ENCODE measurements at regions not wholly inside any gene's neighbourhood (a gene's known extent, or its start where the extent isn't known, plus 50 kb on each side); places are given as distances from the start of the nearest gene placed in this dataset.
A peak's percentile ranks its signal among the peaks of the same experiment; 100 is the strongest.

GRCh38 chr2:12928197-12928774 is 211.6 kb downstream of the TRIB2 start:
- Histone ChIP-seq H3K36me3 (ENCODE audit: control insufficient read depth in 2 of 2, extremely low read depth in 1 of 2, insufficient read depth in 2 of 2, low read length in 2 of 2) (no peaks in the 10 kb centered on the region), H3K4me3 (ENCODE audit: control insufficient read depth in 2 of 3, extremely low read depth in 1 of 3, insufficient read depth in 2 of 3, low read depth in 1 of 3, low read length in 3 of 3) (peak overlapping the region in 1 of 3 experiments; percentile 19), H3K79me2 (ENCODE audit: control insufficient read depth, insufficient read depth, low read length) (no peaks in the 10 kb centered on the region), H3K9me3 (ENCODE audit: control insufficient read depth, low read depth, low read length) (no peaks in the 10 kb centered on the region), H4K20me1 (ENCODE audit: control insufficient read depth, extremely low read depth, insufficient read depth, low read length) (no peaks in the 10 kb centered on the region), H2AFZ (ENCODE audit: control insufficient read depth, low read length) (no peak overlapping the region), H3K9ac (ENCODE audit: control insufficient read depth, extremely low read depth, insufficient read depth, low read length) (no peak overlapping the region), H3K9me1 (ENCODE audit: control insufficient read depth, extremely low read depth, insufficient read depth, low read length) (no peaks in the 10 kb centered on the region), H3K4me1 (ENCODE audit: control insufficient read depth, extremely low read depth, insufficient read depth, low read length) (peaks cover 20% of the 10 kb centered on the region), H3K27ac (ENCODE audit: control insufficient read depth, insufficient read depth, low read length) (no peak overlapping the region), H3K27me3 (ENCODE audit: control insufficient read depth, extremely low read depth, insufficient read depth, low read length) (no peaks in the 10 kb centered on the region), H3K4me2 (ENCODE audit: control insufficient read depth, extremely low read depth, insufficient read depth, low read depth, low read length) (peak overlapping the region; percentile 64)
- TF ChIP-seq EZH2 (IDR thresholded peaks at IDR 0.05; ENCODE audit: low read length), result no peak
- no peak for TF ChIP-seq CTCF (optimal IDR thresholded peaks at IDR 0.05 in 1 of 3, IDR thresholded peaks at IDR 0.05 in 1 of 3, conservative IDR thresholded peaks at IDR 0.05 in 1 of 3; ENCODE audit: extremely low read depth in 1 of 3, insufficient read depth in 2 of 3, low read length in 3 of 3)
- DNase-seq (ENCODE audit: low read depth, low spot score) (no peak), FAIRE-seq (peak; percentile 95)
- dilution Hi-C loops (cut with MboI; ENCODE audit: extremely low pct_ligation_motif_present, low sequenced_read_pairs), result no loop called here

- Histone ChIP-seq H3K27me3 (ENCODE audit: control insufficient read depth, extremely low read depth, insufficient read depth, low read length) (no peaks in the 10 kb centered on the region), H3K27ac (ENCODE audit: control insufficient read depth, insufficient read depth, low read length) (no peak overlapping the region), H3K9me1 (ENCODE audit: control insufficient read depth, extremely low read depth, insufficient read depth, low read length) (no peaks in the 10 kb centered on the region), H2AFZ (ENCODE audit: control insufficient read depth, low read length) (no peak overlapping the region), H3K4me1 (ENCODE audit: control insufficient read depth, extremely low read depth, insufficient read depth, low read length) (peaks cover 20% of the 10 kb centered on the region), H3K9ac (ENCODE audit: control insufficient read depth, extremely low read depth, insufficient read depth, low read length) (no peak overlapping the region), H3K36me3 (ENCODE audit: control insufficient read depth in 2 of 2, extremely low read depth in 1 of 2, insufficient read depth in 2 of 2, low read length in 2 of 2) (no peaks in the 10 kb centered on the region), H3K4me2 (ENCODE audit: control insufficient read depth, extremely low read depth, insufficient read depth, low read depth, low read length) (peak overlapping the region; percentile 64), H3K79me2 (ENCODE audit: control insufficient read depth, insufficient read depth, low read length) (no peaks in the 10 kb centered on the region), H4K20me1 (ENCODE audit: control insufficient read depth, extremely low read depth, insufficient read depth, low read length) (no peaks in the 10 kb centered on the region), H3K4me3 (ENCODE audit: control insufficient read depth in 2 of 3, extremely low read depth in 1 of 3, insufficient read depth in 2 of 3, low read depth in 1 of 3, low read length in 3 of 3) (peak overlapping the region in 1 of 3 experiments; percentile 19), H3K9me3 (ENCODE audit: control insufficient read depth, low read depth, low read length) (no peaks in the 10 kb centered on the region)
- no peak for DNase-seq (ENCODE audit: low read depth, low spot score)
- dilution Hi-C loops (cut with MboI; ENCODE audit: extremely low pct_ligation_motif_present, low sequenced_read_pairs), result no loop called here
- no peak for TF ChIP-seq CTCF (optimal IDR thresholded peaks at IDR 0.05 in 1 of 3, IDR thresholded peaks at IDR 0.05 in 1 of 3, conservative IDR thresholded peaks at IDR 0.05 in 1 of 3; ENCODE audit: extremely low read depth in 1 of 3, insufficient read depth in 2 of 3, low read length in 3 of 3)
- TF ChIP-seq EZH2 (IDR thresholded peaks at IDR 0.05; ENCODE audit: low read length), result no peak
- FAIRE-seq, result peak; percentile 55
Observed at GRCh38 chr2:12928775-12929401, 212.2 kb downstream of the TRIB2 start.
